HCT116 (cell line): ENCODE measurements at regions not wholly inside any gene's neighbourhood (a gene's known extent, or its start where the extent isn't known, plus 50 kb on each side); places are given as distances from the start of the nearest gene placed in this dataset.

Experiments used
- ATAC-seq: fragments of 200-7000 bp; cut with Tn5 transposase; 2 replicates; pipeline ENCODE4 v1.9.1; 2020; ENCODE audit warnings: mild to moderate bottlenecking, moderate library complexity
- BruUV-seq: library from RNA; stranded (reverse); fragments of 400-500 nt; replicated peaks from 2 replicates; lab custom pipeline; 2021; lab: Mats Ljungman, UMichigan
- CTCF ChIA-PET: fragments of 300-600 bp; sonication (Branson Sonifier 250); formaldehyde crosslinking; loops from one replicate; lab custom pipeline; 2021; ENCODE audit warnings: antibody characterized with exemption; lab: Charles Lee
- POLR2A ChIA-PET: fragments of 300-600, 350-600 bp; sonication (Branson Sonifier 250); formaldehyde crosslinking; loops from one replicate; lab custom pipeline; 2021; ENCODE audit warnings: antibody characterized with exemption; lab: Charles Lee
- RAD21 ChIA-PET, 2 experiments: fragments of 300-600 bp; sonication (Branson Sonifier 250); formaldehyde crosslinking; loops; one replicate each; lab custom pipeline; 2023; ENCODE audit warnings: low total read pairs in 2 of 2; ENCODE audit not compliant: uncharacterized antibody in 2 of 2, unreplicated experiment in 2 of 2, low non-redundant PET in 1 of 2; lab: Charles Lee
- DNase-seq: peaks from one replicate; pipeline ENCODE4 v3.0.0-alpha.2; 2010; ENCODE audit warnings: low read depth, low spot score
- H2AFZ ChIP-seq: fragments of 200-600 bp; shearing (Covaris generic), sonication (generic); 2 replicates; pipeline ENCODE4 v1.6.1; 2017; ENCODE audit warnings: low read depth, mixed run types, mixed read lengths, antibody characterized with exemption, low read length; ENCODE audit not compliant: poor library complexity, severe bottlenecking
- H3K27ac ChIP-seq: 2 replicates; pipeline ENCODE4 v1.5.1; 2012; ENCODE audit warnings: low read depth, low read length
- H3K27me3 ChIP-seq: fragments of 200-600 bp; sonication (generic); 2 replicates; pipeline ENCODE4 v1.6.1; 2016; ENCODE audit warnings: mixed run types, low read length, mixed read lengths; ENCODE audit not compliant: insufficient read depth
- H3K36me3 ChIP-seq, 2 experiments: fragments of 200-500 bp in 1 of 2; fragments of 200-600 bp in 1 of 2; sonication (Bioruptor generic) in 1 of 2; sonication (generic) in 1 of 2; 2 replicates each; pipeline versions ENCODE4 v1.5.1 to v1.6.1; 2014 to 2016; ENCODE audit warnings: low read length in 2 of 2, inconsistent platforms in 1 of 2, mixed read lengths in 1 of 2, mixed run types in 1 of 2; ENCODE audit not compliant: insufficient read depth in 2 of 2, control insufficient read depth in 1 of 2
- H3K4me1 ChIP-seq, 2 experiments: fragments of 200-600 bp in 1 of 2; sonication (generic) in 1 of 2; 2 replicates each; pipeline versions ENCODE4 v1.5.1 to v1.6.1; 2012 to 2017; ENCODE audit warnings: low read length in 2 of 2, inconsistent platforms in 1 of 2, mild to moderate bottlenecking in 1 of 2, mixed read lengths in 1 of 2, mixed run types in 1 of 2, moderate library complexity in 1 of 2; ENCODE audit not compliant: insufficient read depth in 2 of 2, control insufficient read depth in 1 of 2
- H3K4me2 ChIP-seq: fragments of 200-600 bp; sonication (generic); 2 replicates; pipeline ENCODE4 v1.6.1; 2017; ENCODE audit warnings: mixed run types, low read length, mixed read lengths
- H3K4me3 ChIP-seq, 2 experiments: fragments of 200-600 bp in 1 of 2; sonication (generic) in 1 of 2; replicated peaks in 1 of 2; 2 replicates each; pipeline ENCODE4 v1.5.1; 2011 to 2016; ENCODE audit warnings: low read length in 2 of 2, control low read depth in 1 of 2, low read depth in 1 of 2, mild to moderate bottlenecking in 1 of 2, mixed read lengths in 1 of 2, mixed run types in 1 of 2
- H3K79me2 ChIP-seq: fragments of 200-600 bp; sonication (generic); 2 replicates; pipeline ENCODE4 v1.6.1; 2017; ENCODE audit warnings: mild to moderate bottlenecking, mixed run types, low read length, moderate library complexity, mixed read lengths; ENCODE audit not compliant: insufficient read depth
- H3K9ac ChIP-seq: fragments of 200-600 bp; sonication (generic); 2 replicates; pipeline ENCODE4 v1.6.1; 2016; ENCODE audit warnings: low read length, mixed read lengths
- H3K9me2 ChIP-seq: fragments of 200-600 bp; sonication (generic), shearing (Covaris generic); 2 replicates; pipeline ENCODE4 v1.6.1; 2017; ENCODE audit warnings: mixed run types, mild to moderate bottlenecking, moderate library complexity; ENCODE audit not compliant: insufficient read depth
- H3K9me3 ChIP-seq, 2 experiments: fragments of 200-500 bp in 1 of 2; fragments of 200-600 bp in 1 of 2; sonication (Bioruptor generic) in 1 of 2; sonication (generic) in 1 of 2; 2 replicates each; pipeline ENCODE4 v1.6.1; 2014 to 2017; ENCODE audit warnings: low read length in 2 of 2, mixed read lengths in 2 of 2, inconsistent platforms in 1 of 2, low read depth in 1 of 2, mild to moderate bottlenecking in 1 of 2, mixed run types in 1 of 2, moderate library complexity in 1 of 2; ENCODE audit not compliant: control insufficient read depth in 1 of 2, insufficient read depth in 1 of 2
- H4K20me1 ChIP-seq: fragments of 200-600 bp; sonication (generic), shearing (Covaris generic); 2 replicates; pipeline ENCODE4 v1.6.1; 2017; ENCODE audit warnings: mixed run types, mild to moderate bottlenecking, moderate library complexity; ENCODE audit not compliant: insufficient read depth
- CBX3 ChIP-seq: IDR thresholded peaks from 2 replicates; pipeline ENCODE4 v1.6.1; 2012; ENCODE audit warnings: low read depth
- CEBPB ChIP-seq: IDR thresholded peaks from 2 replicates; pipeline ENCODE4 v1.6.1; 2012; ENCODE audit warnings: low read depth
- EGR1 ChIP-seq: IDR thresholded peaks from 2 replicates; pipeline ENCODE4 v1.6.1; 2012; ENCODE audit warnings: low read depth
- JUND ChIP-seq: IDR thresholded peaks from 2 replicates; pipeline ENCODE4 v1.6.1; 2012
- POLR2AphosphoS5 ChIP-seq: IDR thresholded peaks from 2 replicates; pipeline ENCODE4 v1.6.1; 2011; ENCODE audit warnings: mild to moderate bottlenecking, low read depth, low read length, moderate library complexity
- RAD21 ChIP-seq: IDR thresholded peaks from 2 replicates; pipeline ENCODE4 v1.6.1; 2012; ENCODE audit warnings: low read depth, mild to moderate bottlenecking
- SIN3A ChIP-seq: IDR thresholded peaks from 2 replicates; pipeline ENCODE4 v1.6.1; 2012; ENCODE audit warnings: low read depth
- SRF ChIP-seq: IDR thresholded peaks from 2 replicates; pipeline ENCODE4 v1.6.1; 2012; ENCODE audit warnings: low read depth
- YY1 ChIP-seq: IDR thresholded peaks from 2 replicates; pipeline ENCODE4 v1.6.1; 2011; ENCODE audit warnings: low read length, low read depth, moderate library complexity, mild to moderate bottlenecking; ENCODE audit not compliant: insufficient replicate concordance; ENCODE audit errors: extremely low read depth
- ZFX ChIP-seq: fragments of 450-650 bp; IDR thresholded peaks from 2 replicates; pipeline ENCODE4 v1.6.1; 2017
- intact Hi-C: fragments of 100-400 bp; cut with micrococcal nuclease; formaldehyde crosslinking; loops from 2 replicates; pipeline ENCODE4 v1.10.0; 2022
- TF ChIP-seq, protein P1 (sequence below): IDR thresholded peaks from 2 replicates; pipeline ENCODE4 v1.6.1; 2012
- TF ChIP-seq, protein P2 (sequence below): IDR thresholded peaks from 2 replicates; pipeline ENCODE4 v1.6.1; 2011; ENCODE audit warnings: mild to moderate bottlenecking, low read length, moderate library complexity; ENCODE audit not compliant: insufficient replicate concordance; ENCODE audit errors: extremely low read depth
- TF ChIP-seq, protein P3 (sequence below): IDR thresholded peaks from 2 replicates; pipeline ENCODE4 v1.6.1; 2012
- TF ChIP-seq, protein P4 (sequence below), 3 experiments: fragments of 200-600 bp in 1 of 3; sonication (generic) in 1 of 3; IDR thresholded peaks in 2 of 3; conservative IDR thresholded peaks in 1 of 3; 2 replicates each; pipeline ENCODE4 v1.5.1; 2012 to 2017; ENCODE audit warnings: low read depth in 2 of 3, low read length in 2 of 3, antibody characterized with exemption in 1 of 3, borderline replicate concordance in 1 of 3, control low read depth in 1 of 3, mild to moderate bottlenecking in 1 of 3, mixed read lengths in 1 of 3, mixed run types in 1 of 3, moderate library complexity in 1 of 3; ENCODE audit not compliant: insufficient read depth in 1 of 3

DNA sequence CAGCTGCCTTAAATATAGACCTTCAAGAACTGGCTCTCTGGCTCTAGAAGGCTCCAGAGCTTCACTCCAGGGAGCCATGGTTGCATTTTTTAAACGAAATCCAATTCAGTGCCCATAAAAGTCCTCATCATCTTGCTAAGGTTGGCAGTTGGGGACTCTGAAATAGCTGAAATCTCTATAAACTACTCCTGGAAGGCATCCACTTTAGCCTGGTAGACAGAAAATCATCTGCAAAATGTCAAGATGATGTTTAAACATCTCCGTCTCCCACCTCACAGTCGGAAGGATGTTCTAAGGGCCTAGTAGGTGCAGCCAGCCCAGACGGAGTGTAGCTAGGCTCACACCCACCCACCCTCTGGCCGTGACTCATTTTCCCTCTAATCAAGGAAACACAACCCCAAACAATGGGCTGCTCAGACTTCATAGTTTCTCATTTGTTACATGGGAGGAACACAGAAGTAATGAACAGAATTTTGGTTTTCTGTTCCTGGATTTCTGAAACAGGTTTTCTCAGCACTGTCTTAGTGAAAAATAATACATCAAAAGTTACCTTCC lies 235.4 kb upstream of the KAZN start:
- POLR2A ChIA-PET: no interaction called here
- H3K4me1 ChIP-seq: no peaks in the 10 kb centered on the region
- TF ChIP-seq, protein P1, sequence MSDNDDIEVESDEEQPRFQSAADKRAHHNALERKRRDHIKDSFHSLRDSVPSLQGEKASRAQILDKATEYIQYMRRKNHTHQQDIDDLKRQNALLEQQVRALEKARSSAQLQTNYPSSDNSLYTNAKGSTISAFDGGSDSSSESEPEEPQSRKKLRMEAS: no peak
- no peak for TF ChIP-seq SIN3A
- TF ChIP-seq, protein P2, sequence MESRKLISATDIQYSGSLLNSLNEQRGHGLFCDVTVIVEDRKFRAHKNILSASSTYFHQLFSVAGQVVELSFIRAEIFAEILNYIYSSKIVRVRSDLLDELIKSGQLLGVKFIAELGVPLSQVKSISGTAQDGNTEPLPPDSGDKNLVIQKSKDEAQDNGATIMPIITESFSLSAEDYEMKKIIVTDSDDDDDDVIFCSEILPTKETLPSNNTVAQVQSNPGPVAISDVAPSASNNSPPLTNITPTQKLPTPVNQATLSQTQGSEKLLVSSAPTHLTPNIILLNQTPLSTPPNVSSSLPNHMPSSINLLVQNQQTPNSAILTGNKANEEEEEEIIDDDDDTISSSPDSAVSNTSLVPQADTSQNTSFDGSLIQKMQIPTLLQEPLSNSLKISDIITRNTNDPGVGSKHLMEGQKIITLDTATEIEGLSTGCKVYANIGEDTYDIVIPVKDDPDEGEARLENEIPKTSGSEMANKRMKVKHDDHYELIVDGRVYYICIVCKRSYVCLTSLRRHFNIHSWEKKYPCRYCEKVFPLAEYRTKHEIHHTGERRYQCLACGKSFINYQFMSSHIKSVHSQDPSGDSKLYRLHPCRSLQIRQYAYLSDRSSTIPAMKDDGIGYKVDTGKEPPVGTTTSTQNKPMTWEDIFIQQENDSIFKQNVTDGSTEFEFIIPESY: no peak
- TF ChIP-seq, protein P3, sequence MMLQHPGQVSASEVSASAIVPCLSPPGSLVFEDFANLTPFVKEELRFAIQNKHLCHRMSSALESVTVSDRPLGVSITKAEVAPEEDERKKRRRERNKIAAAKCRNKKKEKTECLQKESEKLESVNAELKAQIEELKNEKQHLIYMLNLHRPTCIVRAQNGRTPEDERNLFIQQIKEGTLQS: no peak
- no peaks in the 10 kb centered on the region for H4K20me1 ChIP-seq
- BruUV-seq: no TSS peak
- no peaks in the 10 kb centered on the region for H3K79me2 ChIP-seq
- no peak overlapping the region for H3K27ac ChIP-seq
- no peak overlapping the region for H2AFZ ChIP-seq
- no peaks in the 10 kb centered on the region for H3K9me2 ChIP-seq
- H3K4me2 ChIP-seq: no peak overlapping the region
- CTCF ChIA-PET: no interaction called here
- no peaks in the 10 kb centered on the region for H3K9me3 ChIP-seq
- no peak for DNase-seq
- RAD21 ChIA-PET: no interaction called here
- ATAC-seq: no peak
- 0 out of 2 replicates have a peak, but pooled peaks cover 3% of the 10 kb centered on the region for H3K27me3 ChIP-seq
- no peak overlapping the region for H3K4me3 ChIP-seq
- no peak overlapping the region for H3K9ac ChIP-seq
- intact Hi-C loops: no loop called here
- no peaks in the 10 kb centered on the region for H3K36me3 ChIP-seq

DNA sequence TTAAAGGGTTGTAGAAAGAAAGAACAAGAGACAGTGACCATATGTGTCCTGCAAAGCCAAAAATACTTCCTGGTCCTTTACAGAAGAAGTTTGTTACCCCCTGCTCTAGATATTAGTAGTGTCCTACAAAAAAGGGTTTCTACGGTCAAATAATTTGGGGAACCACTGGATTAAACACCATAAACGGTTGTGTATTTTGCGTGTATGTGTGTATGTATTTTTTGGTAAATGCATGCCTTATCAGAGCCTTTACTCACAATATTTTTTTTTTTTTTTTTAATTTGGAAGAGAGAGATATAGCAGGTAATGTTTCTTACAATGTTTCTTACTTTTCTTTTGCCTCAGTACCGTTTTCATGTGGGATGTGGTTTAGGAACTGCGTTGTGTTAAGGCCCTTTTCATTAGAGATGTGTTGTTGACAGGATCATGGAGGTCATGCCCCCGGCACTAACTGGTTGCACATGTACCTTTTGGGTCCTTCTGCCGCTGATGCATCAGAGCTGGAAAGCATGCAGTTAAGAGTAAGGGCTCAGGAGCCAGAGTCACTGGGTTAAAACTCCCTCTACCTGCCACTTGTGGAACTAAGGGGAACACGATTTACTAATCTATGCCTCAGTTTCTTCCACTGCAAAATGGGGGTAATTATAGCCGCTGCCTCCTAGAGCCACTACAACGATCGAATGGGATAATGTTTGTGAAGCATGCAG lies 234.6 kb upstream of the KAZN start:
- BruUV-seq: no TSS peak

More for the DNA sequence above, 234.6 kb upstream of the KAZN start:
- ATAC-seq (no peak), DNase-seq (no peak)
- no peak overlapping the region for H2AFZ ChIP-seq
- H3K4me1 ChIP-seq: no peaks in the 10 kb centered on the region
- TF ChIP-seq EGR1 (no peak), RAD21 (peak; percentile 18; the same call in 1 of the 2 replicates), JUND (no peak), SRF (no peak), ZFX (no peak), YY1 (no peak), CBX3 (no peak), CEBPB (no peak), POLR2AphosphoS5 (no peak)
- TF ChIP-seq, protein P4, sequence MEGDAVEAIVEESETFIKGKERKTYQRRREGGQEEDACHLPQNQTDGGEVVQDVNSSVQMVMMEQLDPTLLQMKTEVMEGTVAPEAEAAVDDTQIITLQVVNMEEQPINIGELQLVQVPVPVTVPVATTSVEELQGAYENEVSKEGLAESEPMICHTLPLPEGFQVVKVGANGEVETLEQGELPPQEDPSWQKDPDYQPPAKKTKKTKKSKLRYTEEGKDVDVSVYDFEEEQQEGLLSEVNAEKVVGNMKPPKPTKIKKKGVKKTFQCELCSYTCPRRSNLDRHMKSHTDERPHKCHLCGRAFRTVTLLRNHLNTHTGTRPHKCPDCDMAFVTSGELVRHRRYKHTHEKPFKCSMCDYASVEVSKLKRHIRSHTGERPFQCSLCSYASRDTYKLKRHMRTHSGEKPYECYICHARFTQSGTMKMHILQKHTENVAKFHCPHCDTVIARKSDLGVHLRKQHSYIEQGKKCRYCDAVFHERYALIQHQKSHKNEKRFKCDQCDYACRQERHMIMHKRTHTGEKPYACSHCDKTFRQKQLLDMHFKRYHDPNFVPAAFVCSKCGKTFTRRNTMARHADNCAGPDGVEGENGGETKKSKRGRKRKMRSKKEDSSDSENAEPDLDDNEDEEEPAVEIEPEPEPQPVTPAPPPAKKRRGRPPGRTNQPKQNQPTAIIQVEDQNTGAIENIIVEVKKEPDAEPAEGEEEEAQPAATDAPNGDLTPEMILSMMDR (IDR thresholded peaks at IDR 0.05 in 2 of 3, conservative IDR thresholded peaks at IDR 0.05 in 1 of 3; ENCODE audit: borderline replicate concordance in 1 of 3, insufficient read depth in 1 of 3, low read depth in 2 of 3, low read length in 2 of 3): 0 out of 6 replicates have a peak, but pooled peaks have one; percentile 4 to 24 (median 21)
- ChIA-PET POLR2A (no interaction called here), RAD21 (no interaction called here), CTCF (no interaction called here)
- H3K27me3 ChIP-seq: 0 out of 2 replicates have a peak, but pooled peaks cover 3% of the 10 kb centered on the region
- no peak overlapping the region for H3K27ac ChIP-seq
- no peaks in the 10 kb centered on the region for H3K79me2 ChIP-seq
- no peaks in the 10 kb centered on the region for H4K20me1 ChIP-seq
- no peak overlapping the region for H3K4me3 ChIP-seq
- no peak overlapping the region for H3K9ac ChIP-seq
- intact Hi-C loops: no loop called here
- no peaks in the 10 kb centered on the region for H3K9me2 ChIP-seq
- no peaks in the 10 kb centered on the region for H3K9me3 ChIP-seq
- no peak overlapping the region for H3K4me2 ChIP-seq
- H3K36me3 ChIP-seq: no peaks in the 10 kb centered on the region
